ENCODE measurements at regions not wholly inside any gene's neighbourhood (a gene's known extent, or its start where the extent isn't known, plus 50 kb on each side); places are given as distances from the start of the nearest gene placed in this dataset.
A peak's percentile ranks its signal among the peaks of the same experiment; 100 is the strongest.

DNA sequence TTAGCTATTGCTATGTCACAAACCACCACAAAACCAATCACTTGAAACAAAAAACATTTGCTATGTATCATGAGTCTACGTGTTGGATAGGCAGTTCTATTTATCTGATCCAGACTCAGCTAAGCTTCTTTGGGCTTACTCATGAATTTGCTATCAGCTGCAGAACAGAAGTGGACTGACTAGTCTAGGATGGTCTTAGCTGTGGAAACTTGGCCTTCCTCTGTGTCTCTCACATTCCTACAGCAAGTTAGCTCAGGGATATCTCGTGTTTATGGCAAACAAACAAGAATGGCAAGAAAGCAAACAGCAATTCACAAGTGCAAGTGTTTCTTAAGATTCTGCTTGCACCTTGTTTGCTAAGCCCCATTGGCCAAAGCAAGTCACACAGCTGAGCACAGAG is 288.0 kb upstream of the TNP1 start:
- Mint-ChIP-seq H3K9me3 (peaks cover 12% of the 10 kb centered on the region), H3K36me3 (ENCODE audit: low read depth) (no peaks in the 10 kb centered on the region), H3K4me3 (no peak overlapping the region), H3K27ac (no peak overlapping the region), H3K27me3 (ENCODE audit: low read depth, poor library complexity) (no peaks in the 10 kb centered on the region), H3K4me1 (peaks cover 15% of the 10 kb centered on the region)
- TF ChIP-seq, protein P1, sequence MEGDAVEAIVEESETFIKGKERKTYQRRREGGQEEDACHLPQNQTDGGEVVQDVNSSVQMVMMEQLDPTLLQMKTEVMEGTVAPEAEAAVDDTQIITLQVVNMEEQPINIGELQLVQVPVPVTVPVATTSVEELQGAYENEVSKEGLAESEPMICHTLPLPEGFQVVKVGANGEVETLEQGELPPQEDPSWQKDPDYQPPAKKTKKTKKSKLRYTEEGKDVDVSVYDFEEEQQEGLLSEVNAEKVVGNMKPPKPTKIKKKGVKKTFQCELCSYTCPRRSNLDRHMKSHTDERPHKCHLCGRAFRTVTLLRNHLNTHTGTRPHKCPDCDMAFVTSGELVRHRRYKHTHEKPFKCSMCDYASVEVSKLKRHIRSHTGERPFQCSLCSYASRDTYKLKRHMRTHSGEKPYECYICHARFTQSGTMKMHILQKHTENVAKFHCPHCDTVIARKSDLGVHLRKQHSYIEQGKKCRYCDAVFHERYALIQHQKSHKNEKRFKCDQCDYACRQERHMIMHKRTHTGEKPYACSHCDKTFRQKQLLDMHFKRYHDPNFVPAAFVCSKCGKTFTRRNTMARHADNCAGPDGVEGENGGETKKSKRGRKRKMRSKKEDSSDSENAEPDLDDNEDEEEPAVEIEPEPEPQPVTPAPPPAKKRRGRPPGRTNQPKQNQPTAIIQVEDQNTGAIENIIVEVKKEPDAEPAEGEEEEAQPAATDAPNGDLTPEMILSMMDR (IDR thresholded peaks at IDR 0.05) = no peak
- DNase-seq = no peak

DNA sequence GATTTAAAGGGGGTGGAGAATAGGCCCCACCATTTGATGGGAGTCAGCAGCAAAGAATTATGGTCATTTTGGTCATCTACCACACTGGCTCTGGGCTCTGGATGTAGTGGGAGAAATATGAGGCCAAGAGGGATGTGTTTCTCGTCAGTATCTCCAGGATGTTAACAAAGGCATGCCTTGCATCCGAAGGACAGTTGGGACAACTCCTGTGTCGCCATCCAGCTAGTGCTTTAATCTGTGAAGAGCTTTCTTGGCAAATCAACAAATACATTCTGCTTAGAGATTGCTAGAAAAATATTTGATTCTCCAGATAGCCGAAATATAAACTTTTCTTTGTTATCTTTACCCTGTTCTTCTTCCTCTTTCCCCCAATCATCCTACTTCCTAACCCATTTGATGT is 287.1 kb upstream of the TNP1 start:
- Mint-ChIP-seq H3K27me3 (ENCODE audit: low read depth, poor library complexity) (no peaks in the 10 kb centered on the region), H3K4me1 (peaks cover 15% of the 10 kb centered on the region), H3K27ac (no peak overlapping the region), H3K9me3 (peaks cover 20% of the 10 kb centered on the region), H3K36me3 (ENCODE audit: low read depth) (peaks cover 7% of the 10 kb centered on the region), H3K4me3 (no peak overlapping the region)
- TF ChIP-seq, protein P1 (IDR thresholded peaks at IDR 0.05) = no peak
- DNase-seq = no peak

DNA sequence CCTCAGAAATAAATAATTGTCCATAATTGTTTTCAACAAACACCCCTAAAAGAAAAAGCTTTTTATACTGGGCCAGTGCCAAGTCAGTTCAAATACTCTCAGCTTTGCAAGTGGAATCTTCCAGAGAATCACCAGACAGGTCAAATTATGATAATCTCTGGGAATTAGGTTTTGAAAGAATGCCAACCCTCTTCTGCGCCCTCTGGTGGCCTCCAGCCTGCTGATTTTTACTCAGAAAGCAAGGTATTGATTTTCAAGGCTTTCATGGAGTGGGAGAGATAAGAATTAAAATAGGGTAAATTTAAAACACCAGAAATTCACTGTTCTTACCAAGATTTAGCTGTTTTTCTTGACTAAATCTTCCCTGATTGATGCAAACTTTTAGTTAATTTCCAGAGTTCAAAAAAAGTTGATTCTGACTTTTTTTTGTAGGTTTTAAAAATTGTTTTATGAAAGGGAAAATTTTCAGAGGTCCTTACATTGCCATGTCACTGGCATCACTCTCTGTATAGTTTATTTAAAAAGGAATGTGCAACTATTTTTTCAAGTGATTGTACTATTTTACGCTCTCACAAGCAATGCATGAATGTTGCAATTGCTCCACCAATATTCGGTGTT is 282.9 kb upstream of the TNP1 start:
- H3K36me3 Mint-ChIP-seq (ENCODE audit: low read depth) = peaks cover 36% of the 10 kb centered on the region
- peaks cover 6% of the 10 kb centered on the region for H3K27me3 Mint-ChIP-seq (ENCODE audit: low read depth, poor library complexity)
- TF ChIP-seq, protein P1 (IDR thresholded peaks at IDR 0.05) = peak; percentile 26
- H3K4me1 Mint-ChIP-seq = no peaks in the 10 kb centered on the region
- DNase-seq = peak; percentile 21
- no peak overlapping the region for H3K4me3 Mint-ChIP-seq
- no peak overlapping the region for H3K27ac Mint-ChIP-seq
- H3K9me3 Mint-ChIP-seq = peaks cover 58% of the 10 kb centered on the region

DNA sequence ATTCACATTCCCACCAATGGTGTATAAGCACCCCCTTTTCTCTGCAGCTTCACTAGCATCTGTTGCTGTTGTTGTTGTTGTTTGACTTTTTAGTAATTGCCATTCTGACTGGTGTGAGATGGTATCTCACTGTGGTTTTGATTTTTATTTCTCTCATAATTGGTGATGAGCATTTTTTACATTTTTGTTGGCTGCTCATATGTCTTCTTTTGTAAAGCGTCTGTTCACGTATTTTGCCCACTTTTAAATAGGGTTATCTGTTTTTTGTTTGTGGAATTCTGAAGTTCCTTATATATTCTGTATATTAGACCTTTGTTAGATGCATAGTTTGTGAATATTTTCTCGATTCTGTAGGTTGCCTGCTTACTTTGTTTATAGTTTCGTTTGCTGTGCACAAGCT is 278.4 kb upstream of the TNP1 start:
- TF ChIP-seq, protein P1 (IDR thresholded peaks at IDR 0.05) = no peak
- Mint-ChIP-seq H3K9me3 (peaks cover 97% of the 10 kb centered on the region), H3K27me3 (ENCODE audit: low read depth, poor library complexity) (peaks cover 6% of the 10 kb centered on the region), H3K4me1 (no peaks in the 10 kb centered on the region), H3K27ac (no peak overlapping the region), H3K36me3 (ENCODE audit: low read depth) (peaks cover 58% of the 10 kb centered on the region), H3K4me3 (no peak overlapping the region)
- no peak for DNase-seq

DNA sequence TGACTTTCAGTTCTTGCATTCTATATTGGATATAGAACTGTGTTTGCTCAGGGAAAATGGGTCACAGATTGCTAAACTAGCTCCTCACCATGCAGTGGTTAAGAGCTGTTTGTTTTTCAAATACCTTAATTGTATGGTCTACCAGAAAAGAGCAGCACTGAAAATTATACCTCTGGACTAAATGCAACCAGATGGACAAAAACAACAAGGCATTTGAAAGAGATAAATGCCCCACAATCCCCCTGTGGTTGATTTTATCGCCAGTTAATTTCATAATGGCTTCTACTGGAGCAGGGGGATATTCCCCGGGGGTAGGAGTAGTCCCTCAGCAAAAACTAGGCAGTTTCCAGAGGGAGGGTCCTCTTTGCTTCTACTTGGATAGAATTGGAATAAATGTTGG is 267.9 kb upstream of the TNP1 start:
- no peak overlapping the region for H3K4me3 Mint-ChIP-seq
- H3K27ac Mint-ChIP-seq = no peak overlapping the region
- H3K9me3 Mint-ChIP-seq = peaks cover 4% of the 10 kb centered on the region
- no peak for DNase-seq
- H3K4me1 Mint-ChIP-seq = peaks cover 11% of the 10 kb centered on the region
- no peaks in the 10 kb centered on the region for H3K36me3 Mint-ChIP-seq (ENCODE audit: low read depth)
- TF ChIP-seq, protein P1 (IDR thresholded peaks at IDR 0.05) = no peak
- H3K27me3 Mint-ChIP-seq (ENCODE audit: low read depth, poor library complexity) = peaks cover 5% of the 10 kb centered on the region

DNA sequence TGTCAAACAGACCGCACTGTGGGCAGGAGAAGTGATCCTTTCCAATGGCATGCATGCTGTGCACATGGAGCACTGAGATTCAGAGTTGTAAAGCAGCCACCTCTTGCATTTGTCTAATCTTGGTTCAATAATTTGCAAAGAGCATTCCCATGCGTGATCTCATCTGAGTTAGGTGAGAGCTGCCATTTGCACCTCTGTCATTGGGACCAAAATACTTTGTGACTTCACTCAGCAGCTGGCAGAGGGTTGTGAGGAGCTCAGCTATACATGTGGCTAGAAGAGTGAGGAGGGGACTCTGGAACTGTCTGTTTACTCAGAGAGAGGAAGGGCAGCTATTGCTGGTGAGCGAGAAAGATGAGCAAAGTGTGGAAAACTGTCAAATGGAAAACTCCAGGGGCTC is 265.1 kb upstream of the TNP1 start:
- TF ChIP-seq, protein P1 (IDR thresholded peaks at IDR 0.05) = no peak
- Mint-ChIP-seq H3K4me3 (no peak overlapping the region), H3K4me1 (peaks cover 22% of the 10 kb centered on the region), H3K9me3 (no peaks in the 10 kb centered on the region), H3K27ac (no peak overlapping the region), H3K36me3 (ENCODE audit: low read depth) (no peaks in the 10 kb centered on the region), H3K27me3 (ENCODE audit: low read depth, poor library complexity) (peaks cover 5% of the 10 kb centered on the region)
- DNase-seq = no peak

Data from nephron progenitor cell (in vitro differentiated cells).